Transverse colon (tissue), 4 donors: ENCODE measurements at regions not wholly inside any gene's neighbourhood (a gene's known extent, or its start where the extent isn't known, plus 50 kb on each side); places are given as distances from the start of the nearest gene placed in this dataset.

ENCODE experiments used
- DNase-seq: peaks from one replicate; pipeline ENCODE4 v3.0.0-alpha.2; 2019
- H3K27ac ChIP-seq, 4 donors: fragments of 200-600 bp; sonication (generic); 2 replicates each; pipeline ENCODE4 v1.5.1; 2016 to 2018; ENCODE audit warnings: inconsistent platforms in 4 of 4
- H3K27me3 ChIP-seq: fragments of 200-600 bp; sonication (generic); 2 replicates; pipeline ENCODE4 v1.5.1; 2017; ENCODE audit warnings: inconsistent platforms
- H3K36me3 ChIP-seq, 4 donors: fragments of 200-600 bp; sonication (generic); 2 replicates each; pipeline ENCODE4 v1.5.1; 2017 to 2019; ENCODE audit warnings: inconsistent platforms in 4 of 4
- H3K4me1 ChIP-seq, 4 donors: fragments of 200-600 bp; sonication (generic); 2 replicates each; pipeline ENCODE4 v1.5.1; 2017 to 2020; ENCODE audit warnings: inconsistent platforms in 4 of 4
- H3K4me3 ChIP-seq, 4 donors: fragments of 200-600 bp; sonication (generic); 1 replicate in 1 of 4; 2 replicates in 3 of 4; pipeline versions ENCODE4 v1.5.1 to v1.6.1; 2017 to 2019; ENCODE audit warnings: inconsistent platforms in 4 of 4
- H3K9me3 ChIP-seq, 2 donors: fragments of 200-600 bp; sonication (generic); 2 replicates each; pipeline ENCODE4 v1.5.1; 2017 to 2019; ENCODE audit warnings: inconsistent platforms in 2 of 2
- CTCF ChIP-seq, 5 experiments: fragments of 200-600 bp in 3 of 5; fragments of 450-650 bp in 2 of 5; sonication (generic) in 3 of 5; IDR thresholded peaks; 1 replicate in 2 of 5; 2 replicates in 3 of 5; pipeline ENCODE4 v1.5.1; 2016 to 2017; ENCODE audit warnings: antibody characterized with exemption in 5 of 5, inconsistent platforms in 3 of 5, mild to moderate bottlenecking in 2 of 5, moderate library complexity in 1 of 5
- EP300 ChIP-seq: sonication (generic); formaldehyde crosslinking; IDR thresholded peaks from one replicate; pipeline ENCODE4 v1.6.1; 2017; ENCODE audit warnings: antibody characterized with exemption, low read depth
- POLR2A ChIP-seq: fragments of 450-650 bp; IDR thresholded peaks from one replicate; pipeline ENCODE4 v1.6.1; 2016; ENCODE audit warnings: antibody characterized with exemption, mild to moderate bottlenecking, moderate library complexity
- POLR2AphosphoS5 ChIP-seq, 3 donors: sonication (generic); formaldehyde crosslinking; IDR thresholded peaks; one replicate each; pipeline ENCODE4 v1.6.1; 2016; ENCODE audit warnings: antibody characterized with exemption in 3 of 3
- WGBS, 2 donors: methylation state at CpG; one replicate each; pipeline ENCODE4 v1.1.5; 2018; ENCODE audit warnings: low coverage in 1 of 2; 5-methylcytosine and 5-hydroxymethylcytosine counted together
- in situ Hi-C, 4 donors: fragments of 200-750 bp; cut with MboI; loops; one replicate each; pipeline versions ENCODE4 v1.15.0 to v1.15.1; 2017; ENCODE audit warnings: low sequenced_read_pairs in 3 of 4, low pct_ligation_motif_present in 1 of 4, low pct_unique_long_range_greater_than_20kb in 1 of 4
- intact Hi-C: fragments of 100-400 bp; cut with DNase I; formaldehyde crosslinking; loops from one replicate; pipeline ENCODE4 v1.15.1; 2023; ENCODE audit warnings: low total_unique reads

GRCh38 chr12:105915997-105916759 lies 222.6 kb downstream of the NUAK1 start:
- no peak for DNase-seq
- Histone ChIP-seq H3K4me3 (no peak overlapping the region), H3K4me1 (no peaks in the 10 kb centered on the region), H3K27ac (no peak overlapping the region), H3K36me3 (no peaks in the 10 kb centered on the region), H3K9me3 (no peaks in the 10 kb centered on the region), H3K27me3 (no peaks in the 10 kb centered on the region)
- intact Hi-C loops (no loop called here), in situ Hi-C loops (no loop called here)
- TF ChIP-seq POLR2A = no peak
- no peak for TF ChIP-seq EP300
- TF ChIP-seq POLR2AphosphoS5 (IDR thresholded peaks at IDR 0.05) = no peak
- no peak for TF ChIP-seq CTCF (IDR thresholded peaks at IDR 0.05)
- WGBS, 2 donors = 42 to 58% methylated on average over 3 of the region's 3 CpGs

GRCh38 chr12:105916760-105917039 lies 222.1 kb downstream of the NUAK1 start:
- intact Hi-C loops (no loop called here), in situ Hi-C loops (no loop called here)
- H3K4me1 ChIP-seq = no peaks in the 10 kb centered on the region
- H3K36me3 ChIP-seq = no peaks in the 10 kb centered on the region
- no peak overlapping the region for H3K27ac ChIP-seq
- no peak for DNase-seq
- H3K9me3 ChIP-seq = no peaks in the 10 kb centered on the region
- TF ChIP-seq POLR2A (no peak), EP300 (no peak), POLR2AphosphoS5 (IDR thresholded peaks at IDR 0.05) (no peak), CTCF (IDR thresholded peaks at IDR 0.05) (no peak)
- H3K4me3 ChIP-seq = no peak overlapping the region
- H3K27me3 ChIP-seq = no peaks in the 10 kb centered on the region

GRCh38 chr12:105920161-105920684 lies 218.5 kb downstream of the NUAK1 start:
- H3K27me3 ChIP-seq = no peaks in the 10 kb centered on the region
- no peaks in the 10 kb centered on the region for H3K36me3 ChIP-seq
- no peak for TF ChIP-seq CTCF (IDR thresholded peaks at IDR 0.05)
- no peak for TF ChIP-seq POLR2A
- no peak for TF ChIP-seq EP300
- peak in 1 of 3 donors; percentile 49 for TF ChIP-seq POLR2AphosphoS5 (IDR thresholded peaks at IDR 0.05)
- WGBS, 2 donors = 66% methylated on average over 3 to 4 of the region's 4 CpGs
- H3K4me1 ChIP-seq = no peaks in the 10 kb centered on the region
- H3K9me3 ChIP-seq = no peaks in the 10 kb centered on the region
- no peak overlapping the region for H3K4me3 ChIP-seq
- no peak for DNase-seq
- in situ Hi-C loops (no loop called here), intact Hi-C loops (no loop called here)
- H3K27ac ChIP-seq = no peak overlapping the region

GRCh38 chr12:105921055-105921454 lies 217.7 kb downstream of the NUAK1 start:
- 81 to 88% methylated on average over 1 of the region's 1 CpG for WGBS, 2 donors
- Histone ChIP-seq H3K9me3 (no peaks in the 10 kb centered on the region), H3K36me3 (no peaks in the 10 kb centered on the region), H3K27ac (no peak overlapping the region), H3K4me1 (no peaks in the 10 kb centered on the region), H3K4me3 (no peak overlapping the region), H3K27me3 (no peaks in the 10 kb centered on the region)
- no peak for DNase-seq
- in situ Hi-C loops (no loop called here), intact Hi-C loops (no loop called here)
- TF ChIP-seq CTCF (IDR thresholded peaks at IDR 0.05) = no peak
- TF ChIP-seq POLR2AphosphoS5 (IDR thresholded peaks at IDR 0.05) = no peak
- no peak for TF ChIP-seq POLR2A
- TF ChIP-seq EP300 = no peak
